ENCODE measurements at regions not wholly inside any gene's neighbourhood (a gene's known extent, or its start where the extent isn't known, plus 50 kb on each side); places are given as distances from the start of the nearest gene placed in this dataset.

- TF ChIP-seq EZH2 (optimal IDR thresholded peaks at IDR 0.05; ENCODE audit: low read depth, low read length), result no peak
- TF ChIP-seq CTCF (IDR thresholded peaks at IDR 0.05; ENCODE audit: low read length), result no peak
Measured at GRCh38 chr2:66867063-66867441, 432.1 kb downstream of the MEIS1 start.

All from MM.1S (cell line).